ENCODE measurements at regions not wholly inside any gene's neighbourhood (a gene's known extent, or its start where the extent isn't known, plus 50 kb on each side); places are given as distances from the start of the nearest gene placed in this dataset.

DNA sequence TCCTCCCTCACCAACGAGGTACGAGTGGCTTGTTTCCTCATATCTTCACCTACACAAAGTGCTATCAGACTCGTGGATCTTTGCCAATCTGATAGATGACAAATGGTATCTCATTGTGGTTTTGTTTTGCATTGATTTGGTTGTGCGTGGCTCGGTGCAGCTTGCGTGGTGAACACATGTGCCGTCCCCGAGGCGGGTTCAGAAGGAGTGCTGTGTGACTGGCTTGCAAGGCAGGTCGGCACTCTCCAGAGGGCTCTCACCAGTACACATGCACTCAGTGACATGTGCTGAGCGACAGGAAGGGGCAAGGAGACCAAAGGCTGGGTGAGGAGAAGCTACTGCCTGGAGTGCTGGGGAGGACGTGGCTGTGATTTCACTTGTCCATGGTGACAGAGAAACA, 95.3 kb upstream of the PITX1 start:
- TF ChIP-seq, protein P1, sequence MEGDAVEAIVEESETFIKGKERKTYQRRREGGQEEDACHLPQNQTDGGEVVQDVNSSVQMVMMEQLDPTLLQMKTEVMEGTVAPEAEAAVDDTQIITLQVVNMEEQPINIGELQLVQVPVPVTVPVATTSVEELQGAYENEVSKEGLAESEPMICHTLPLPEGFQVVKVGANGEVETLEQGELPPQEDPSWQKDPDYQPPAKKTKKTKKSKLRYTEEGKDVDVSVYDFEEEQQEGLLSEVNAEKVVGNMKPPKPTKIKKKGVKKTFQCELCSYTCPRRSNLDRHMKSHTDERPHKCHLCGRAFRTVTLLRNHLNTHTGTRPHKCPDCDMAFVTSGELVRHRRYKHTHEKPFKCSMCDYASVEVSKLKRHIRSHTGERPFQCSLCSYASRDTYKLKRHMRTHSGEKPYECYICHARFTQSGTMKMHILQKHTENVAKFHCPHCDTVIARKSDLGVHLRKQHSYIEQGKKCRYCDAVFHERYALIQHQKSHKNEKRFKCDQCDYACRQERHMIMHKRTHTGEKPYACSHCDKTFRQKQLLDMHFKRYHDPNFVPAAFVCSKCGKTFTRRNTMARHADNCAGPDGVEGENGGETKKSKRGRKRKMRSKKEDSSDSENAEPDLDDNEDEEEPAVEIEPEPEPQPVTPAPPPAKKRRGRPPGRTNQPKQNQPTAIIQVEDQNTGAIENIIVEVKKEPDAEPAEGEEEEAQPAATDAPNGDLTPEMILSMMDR (IDR thresholded peaks at IDR 0.05) = no peak
- no peak for TF ChIP-seq POLR2A (IDR thresholded peaks at IDR 0.05)

All from right lobe of liver (tissue), 4 donors.